ENCODE measurements at regions not wholly inside any gene's neighbourhood (a gene's known extent, or its start where the extent isn't known, plus 50 kb on each side); places are given as distances from the start of the nearest gene placed in this dataset.

DNA sequence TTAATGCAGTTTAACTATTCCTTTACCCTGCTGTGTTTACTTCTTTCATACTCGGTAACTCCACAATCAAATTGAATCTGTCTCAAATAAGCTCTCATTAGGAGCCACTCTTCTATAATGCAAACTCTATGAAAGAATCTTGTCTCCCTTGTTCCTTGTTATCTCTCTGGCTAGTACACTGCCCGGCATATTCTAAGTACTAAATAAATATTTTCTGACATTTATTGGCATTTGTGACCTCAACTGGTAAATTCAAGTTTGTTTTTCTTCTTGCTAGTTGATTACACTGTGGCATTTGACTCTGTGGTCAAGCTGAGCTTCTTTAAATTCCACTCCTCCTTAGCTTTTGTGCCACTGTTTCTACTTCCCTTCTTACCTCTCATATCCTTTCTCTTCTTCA lies 237.6 kb upstream of the KHDRBS2 start:
- Histone ChIP-seq H3K79me2 (ENCODE audit: insufficient read depth, low read depth) (no peaks in the 10 kb centered on the region), H3K4me3 (IDR thresholded peaks at IDR 0.05; ENCODE audit: insufficient read depth, low read depth, low read length) (no peak overlapping the region), H3K27ac (no peak overlapping the region), H3K4me2 (no peak overlapping the region), H3K36me3 (ENCODE audit: insufficient read depth) (no peaks in the 10 kb centered on the region), H3K9ac (no peak overlapping the region), H4K20me1 (ENCODE audit: insufficient read depth) (no peaks in the 10 kb centered on the region), H3K27me3 (ENCODE audit: insufficient read depth, low read depth) (no peaks in the 10 kb centered on the region), H2AFZ (ENCODE audit: low read depth) (no peak overlapping the region), H3K4me1 (ENCODE audit: low read depth, poor library complexity, severe bottlenecking) (no peaks in the 10 kb centered on the region)
- TF ChIP-seq, protein P1, sequence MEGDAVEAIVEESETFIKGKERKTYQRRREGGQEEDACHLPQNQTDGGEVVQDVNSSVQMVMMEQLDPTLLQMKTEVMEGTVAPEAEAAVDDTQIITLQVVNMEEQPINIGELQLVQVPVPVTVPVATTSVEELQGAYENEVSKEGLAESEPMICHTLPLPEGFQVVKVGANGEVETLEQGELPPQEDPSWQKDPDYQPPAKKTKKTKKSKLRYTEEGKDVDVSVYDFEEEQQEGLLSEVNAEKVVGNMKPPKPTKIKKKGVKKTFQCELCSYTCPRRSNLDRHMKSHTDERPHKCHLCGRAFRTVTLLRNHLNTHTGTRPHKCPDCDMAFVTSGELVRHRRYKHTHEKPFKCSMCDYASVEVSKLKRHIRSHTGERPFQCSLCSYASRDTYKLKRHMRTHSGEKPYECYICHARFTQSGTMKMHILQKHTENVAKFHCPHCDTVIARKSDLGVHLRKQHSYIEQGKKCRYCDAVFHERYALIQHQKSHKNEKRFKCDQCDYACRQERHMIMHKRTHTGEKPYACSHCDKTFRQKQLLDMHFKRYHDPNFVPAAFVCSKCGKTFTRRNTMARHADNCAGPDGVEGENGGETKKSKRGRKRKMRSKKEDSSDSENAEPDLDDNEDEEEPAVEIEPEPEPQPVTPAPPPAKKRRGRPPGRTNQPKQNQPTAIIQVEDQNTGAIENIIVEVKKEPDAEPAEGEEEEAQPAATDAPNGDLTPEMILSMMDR (conservative IDR thresholded peaks at IDR 0.05; ENCODE audit: low read depth, low read length) = no peak

DNA sequence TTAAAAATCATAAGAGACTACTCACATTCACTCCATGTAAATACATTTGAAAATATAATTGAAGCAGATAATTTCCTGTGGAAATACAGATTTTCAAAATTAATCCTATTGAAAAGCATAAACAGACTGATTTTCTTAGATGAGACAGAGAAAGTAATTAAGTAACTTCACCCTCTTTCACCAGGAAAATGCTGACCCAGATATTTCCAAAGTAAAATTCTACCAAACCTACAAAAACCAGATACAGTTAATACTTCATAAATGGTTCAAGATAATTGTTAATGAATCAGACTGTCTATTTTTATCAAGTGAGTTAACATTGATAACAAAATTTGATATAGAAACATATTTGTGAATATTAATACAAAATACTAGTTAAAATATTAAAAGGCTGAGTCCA lies 233.5 kb upstream of the KHDRBS2 start:
- no peak overlapping the region for H3K4me2 ChIP-seq
- TF ChIP-seq, protein P1 (conservative IDR thresholded peaks at IDR 0.05; ENCODE audit: low read depth, low read length) = no peak
- no peak overlapping the region for H3K9ac ChIP-seq

DNA sequence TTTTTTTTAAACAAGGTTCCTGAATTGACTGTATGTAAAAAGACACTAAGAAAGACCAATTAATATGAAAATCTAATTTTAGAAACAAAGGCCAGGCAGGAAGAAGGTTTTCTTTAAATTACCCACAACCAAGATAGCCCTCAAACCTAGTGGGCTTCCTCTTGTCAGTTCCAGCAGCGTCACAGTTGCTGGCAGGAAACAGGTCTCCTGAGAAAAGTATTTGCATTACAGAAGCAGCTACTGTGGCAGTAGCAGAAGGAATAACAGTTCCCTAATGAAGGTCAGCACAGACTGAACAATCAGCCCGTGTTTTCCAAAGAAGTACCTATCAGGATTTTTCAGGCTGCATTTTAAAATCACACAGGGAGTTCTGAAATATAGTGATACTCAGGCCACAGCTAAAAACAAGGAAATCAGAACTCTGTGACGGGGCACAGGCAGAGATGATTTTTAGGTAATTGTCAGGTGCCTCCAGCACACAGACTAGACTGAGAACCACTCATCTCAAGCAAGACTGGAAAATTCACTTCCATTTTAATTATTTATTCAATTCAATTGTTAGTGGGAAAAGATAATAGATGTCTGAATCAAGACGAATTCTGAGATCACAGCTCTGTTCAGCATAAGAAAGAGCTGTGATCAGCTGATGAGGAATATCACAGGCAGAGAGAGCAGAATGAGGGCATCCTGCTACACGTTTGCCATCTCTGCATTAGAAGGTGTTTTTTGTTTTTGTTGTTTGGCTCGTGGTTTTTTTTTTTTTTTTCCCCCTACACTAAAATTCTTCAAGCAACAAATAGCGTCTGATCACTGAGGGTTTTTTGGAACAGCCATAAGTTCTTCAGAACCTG lies 230.5 kb upstream of the KHDRBS2 start:
- Histone ChIP-seq H3K27ac (no peak overlapping the region), H3K79me2 (ENCODE audit: insufficient read depth, low read depth) (no peaks in the 10 kb centered on the region), H3K27me3 (ENCODE audit: insufficient read depth, low read depth) (no peaks in the 10 kb centered on the region), H3K9ac (no peak overlapping the region), H3K4me2 (no peak overlapping the region), H3K4me1 (ENCODE audit: low read depth, poor library complexity, severe bottlenecking) (no peaks in the 10 kb centered on the region), H3K4me3 (IDR thresholded peaks at IDR 0.05; ENCODE audit: insufficient read depth, low read depth, low read length) (no peak overlapping the region), H4K20me1 (ENCODE audit: insufficient read depth) (no peaks in the 10 kb centered on the region), H2AFZ (ENCODE audit: low read depth) (no peak overlapping the region), H3K36me3 (ENCODE audit: insufficient read depth) (no peaks in the 10 kb centered on the region)
- TF ChIP-seq, protein P1 (conservative IDR thresholded peaks at IDR 0.05; ENCODE audit: low read depth, low read length) = no peak

More for the DNA sequence above, 233.5 kb upstream of the KHDRBS2 start:
- Histone ChIP-seq H4K20me1 (ENCODE audit: insufficient read depth) (no peaks in the 10 kb centered on the region), H3K79me2 (ENCODE audit: insufficient read depth, low read depth) (no peaks in the 10 kb centered on the region), H3K36me3 (ENCODE audit: insufficient read depth) (no peaks in the 10 kb centered on the region), H3K4me3 (IDR thresholded peaks at IDR 0.05; ENCODE audit: insufficient read depth, low read depth, low read length) (no peak overlapping the region), H3K27me3 (ENCODE audit: insufficient read depth, low read depth) (no peaks in the 10 kb centered on the region), H2AFZ (ENCODE audit: low read depth) (no peak overlapping the region), H3K4me1 (ENCODE audit: low read depth, poor library complexity, severe bottlenecking) (no peaks in the 10 kb centered on the region), H3K27ac (no peak overlapping the region)

DNA sequence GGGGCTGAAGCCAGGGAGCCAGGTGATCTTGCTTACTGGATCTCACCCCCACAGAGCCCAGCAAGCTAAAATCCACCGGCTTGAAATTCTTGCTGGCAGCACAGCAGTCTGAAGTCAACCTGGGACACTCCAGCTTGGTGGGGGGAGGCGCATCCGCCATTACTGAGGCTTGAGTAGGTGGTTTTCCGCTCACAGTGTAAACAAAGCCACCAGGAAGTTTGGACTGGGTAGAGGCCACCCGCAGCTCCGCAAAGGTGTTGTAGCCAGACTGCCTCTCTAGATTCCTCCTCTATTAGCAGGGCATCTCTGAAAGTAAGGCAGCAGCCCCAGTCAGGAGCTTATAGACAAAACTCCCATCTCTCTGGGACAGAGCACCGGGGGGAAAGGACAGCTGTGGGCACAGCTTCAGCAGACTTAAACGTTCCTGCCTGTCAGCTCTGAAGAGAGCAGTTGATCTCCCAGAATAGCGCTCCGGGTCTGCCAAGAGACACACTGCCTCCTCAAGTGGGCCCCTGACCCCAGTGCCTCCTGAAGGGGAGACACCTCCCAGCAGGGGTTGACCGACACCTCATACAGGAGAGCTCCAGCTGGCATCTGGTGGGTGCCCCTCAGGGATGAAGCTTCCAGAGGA lies 206.3 kb upstream of the KHDRBS2 start:
- H3K27ac ChIP-seq = no peak overlapping the region
- H3K27me3 ChIP-seq (ENCODE audit: insufficient read depth, low read depth) = no peaks in the 10 kb centered on the region
- no peak overlapping the region for H3K4me3 ChIP-seq (IDR thresholded peaks at IDR 0.05; ENCODE audit: insufficient read depth, low read depth, low read length)
- no peak overlapping the region for H3K9ac ChIP-seq
- H3K79me2 ChIP-seq (ENCODE audit: insufficient read depth, low read depth) = no peaks in the 10 kb centered on the region
- no peaks in the 10 kb centered on the region for H3K4me1 ChIP-seq (ENCODE audit: low read depth, poor library complexity, severe bottlenecking)
- TF ChIP-seq, protein P1 (conservative IDR thresholded peaks at IDR 0.05; ENCODE audit: low read depth, low read length) = no peak
- H2AFZ ChIP-seq (ENCODE audit: low read depth) = no peak overlapping the region
- no peaks in the 10 kb centered on the region for H4K20me1 ChIP-seq (ENCODE audit: insufficient read depth)
- H3K4me2 ChIP-seq = no peak overlapping the region
- H3K36me3 ChIP-seq (ENCODE audit: insufficient read depth) = no peaks in the 10 kb centered on the region
